Astrocyte of the spinal cord (primary cell): ENCODE measurements at regions not wholly inside any gene's neighbourhood (a gene's known extent, or its start where the extent isn't known, plus 50 kb on each side); places are given as distances from the start of the nearest gene placed in this dataset.

ENCODE experiments used
- DNase-seq: peaks from one replicate; pipeline ENCODE4 v3.0.0; 2011; ENCODE audit warnings: low read depth, low spot score
- H3K4me3 ChIP-seq: 2 replicates; pipeline ENCODE4 v1.5.1; 2011; ENCODE audit warnings: low read depth, mild to moderate bottlenecking, low read length, moderate library complexity
- CTCF ChIP-seq: IDR thresholded peaks from 2 replicates; pipeline ENCODE4 v1.5.1; 2012; ENCODE audit warnings: low read depth, mild to moderate bottlenecking, low read length, inconsistent platforms
- in situ Hi-C: cut with HindIII; loops from 2 replicates; pipeline ENCODE4 v1.10.0; 2017; ENCODE audit warnings: low sequenced_read_pairs

GRCh38 chr2:8138923-8139667 is 542.8 kb upstream of the ID2 start:
- TF ChIP-seq CTCF, result no peak
- no peak overlapping the region for H3K4me3 ChIP-seq
- in situ Hi-C loops, result no loop called here
- no peak for DNase-seq

- no peak overlapping the region for H3K4me3 ChIP-seq
- DNase-seq, result no peak
- no peak for TF ChIP-seq CTCF
- in situ Hi-C loops, result no loop called here
Measured at GRCh38 chr2:8139668-8140200, 542.1 kb upstream of the ID2 start.

DNA sequence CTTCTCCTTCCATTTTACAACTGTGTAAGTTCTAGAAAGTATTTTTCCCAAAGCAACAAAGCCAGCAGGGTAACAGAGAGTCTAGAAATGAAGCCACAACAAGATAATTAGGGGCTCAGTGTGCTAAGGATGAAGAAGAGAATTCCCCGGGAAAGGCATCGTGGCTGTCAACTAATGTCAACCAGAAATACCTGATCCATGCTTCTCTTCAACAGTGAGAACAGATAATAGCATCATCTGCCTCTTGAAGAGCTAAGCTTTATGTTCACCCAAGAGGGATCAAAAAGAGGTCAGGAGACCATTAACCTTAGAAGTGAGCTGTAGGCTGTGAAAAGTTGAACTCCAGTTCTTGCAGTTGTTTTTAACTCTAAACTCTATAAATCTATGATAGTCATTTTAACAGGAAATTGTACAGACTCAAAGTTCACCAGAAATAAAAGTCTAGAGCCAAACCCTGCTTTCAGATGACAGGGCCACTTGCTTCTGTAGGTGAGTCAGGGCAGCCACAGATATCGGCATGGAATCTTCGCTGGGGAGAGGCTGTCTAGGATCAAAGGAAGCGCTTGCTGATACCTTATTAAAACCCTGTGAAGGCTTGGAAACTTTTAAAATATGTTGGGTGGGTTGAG is 540.7 kb upstream of the ID2 start:
- in situ Hi-C loops, result no loop called here
- no peak for DNase-seq
- TF ChIP-seq CTCF, result no peak
- H3K4me3 ChIP-seq, result no peak overlapping the region

DNA sequence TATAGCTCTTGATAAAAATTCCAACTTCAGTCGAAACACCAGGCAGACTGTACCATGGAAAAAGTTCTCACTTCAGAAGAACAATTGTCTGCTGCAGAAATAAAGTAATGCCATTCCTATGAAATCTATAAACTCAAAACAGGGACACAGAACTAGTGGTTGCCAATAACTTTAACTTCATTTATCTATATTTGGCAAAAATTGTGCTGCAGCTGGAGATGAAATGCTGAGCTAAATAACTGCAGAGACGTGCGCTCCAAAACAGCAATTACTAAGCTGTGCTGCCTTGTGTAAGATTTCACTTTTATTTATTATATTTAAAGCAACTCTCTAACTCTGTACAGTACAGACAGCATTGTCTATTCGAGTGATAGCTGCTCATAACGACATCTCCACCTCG is 540.1 kb upstream of the ID2 start:
- DNase-seq, result no peak
- in situ Hi-C loops, result no loop called here
- no peak for TF ChIP-seq CTCF
- H3K4me3 ChIP-seq, result no peak overlapping the region

GRCh38 chr2:8142461-8142860 is 539.4 kb upstream of the ID2 start:
- in situ Hi-C loops, result no loop called here
- TF ChIP-seq CTCF, result no peak

DNA sequence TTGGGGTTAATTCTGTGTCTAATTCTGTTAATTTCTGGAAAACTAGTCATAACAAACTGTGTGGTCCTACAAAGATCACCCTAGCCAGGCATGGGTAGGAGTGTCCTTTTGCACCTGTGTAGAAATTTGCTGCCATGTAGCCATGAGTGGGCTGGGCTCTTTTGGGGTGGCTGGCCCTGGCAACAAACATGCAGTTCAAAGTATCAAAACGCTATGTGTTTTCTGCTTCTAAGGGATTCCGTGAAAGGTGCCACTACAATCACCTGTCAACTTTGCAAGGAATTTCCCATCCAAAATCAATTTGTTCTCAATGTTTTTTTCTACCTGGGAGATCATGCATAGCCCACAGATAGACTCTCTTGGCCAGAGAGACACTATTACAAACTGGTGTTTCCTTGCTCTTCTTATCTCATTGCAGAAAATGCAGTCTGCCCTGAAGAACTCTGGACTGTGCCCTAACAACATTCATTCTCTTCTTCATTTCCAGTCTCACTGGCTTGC is 537.7 kb upstream of the ID2 start:
- in situ Hi-C loops, result no loop called here
- H3K4me3 ChIP-seq, result no peak overlapping the region
- no peak for TF ChIP-seq CTCF
- no peak for DNase-seq

More at GRCh38 chr2:8142461-8142860, 539.4 kb upstream of the ID2 start:
- no peak overlapping the region for H3K4me3 ChIP-seq
- no peak for DNase-seq
